NOMO-1 (cell line): ENCODE measurements at regions not wholly inside any gene's neighbourhood (a gene's known extent, or its start where the extent isn't known, plus 50 kb on each side); places are given as distances from the start of the nearest gene placed in this dataset.

ENCODE experiments used
- DNase-seq, 2 experiments: peaks; one replicate each; lab custom pipeline; 2025; ENCODE audit not compliant: unreplicated experiment in 2 of 2; lab: John Stamatoyannopoulos, UW

- DNase-seq, result no peak
Measured at GRCh38 chr2:173755798-173756197, 209.4 kb downstream of the SP3 start.

GRCh38 chr2:173759959-173760358 is 205.2 kb downstream of the SP3 start:
- no peak for DNase-seq

GRCh38 chr2:173760553-173760952 is 204.6 kb downstream of the SP3 start:
- no peak for DNase-seq

- no peak for DNase-seq
Measured at GRCh38 chr2:173761603-173762119, 203.5 kb downstream of the SP3 start.

- DNase-seq, result no peak
Measured at GRCh38 chr2:173762221-173762620, 203.0 kb downstream of the SP3 start.

- DNase-seq, result no peak
Measured at GRCh38 chr2:173762864-173763263, 202.3 kb downstream of the SP3 start.

- no peak for DNase-seq
Measured at GRCh38 chr2:173763641-173764040, 201.5 kb downstream of the SP3 start.

GRCh38 chr2:173764094-173764493 is 201.1 kb downstream of the SP3 start:
- no peak for DNase-seq

- DNase-seq, result peak in 1 of 2 experiments; percentile 51
Measured at GRCh38 chr2:173766537-173767289, 198.5 kb downstream of the SP3 start.

- no peak for DNase-seq
Measured at GRCh38 chr2:173770947-173771678, 194.1 kb downstream of the SP3 start.

- no peak for DNase-seq
Measured at GRCh38 chr2:173772205-173772604, 193.0 kb downstream of the SP3 start.

GRCh38 chr2:173773076-173773475 is 192.1 kb downstream of the SP3 start:
- no peak for DNase-seq

- DNase-seq, result no peak
Measured at GRCh38 chr2:173775440-173775839, 189.7 kb downstream of the SP3 start.

GRCh38 chr2:173782681-173783080 is 182.5 kb downstream of the SP3 start:
- DNase-seq, result no peak

GRCh38 chr2:173783382-173783781 is 181.8 kb downstream of the SP3 start:
- no peak for DNase-seq

- DNase-seq, result no peak
Measured at GRCh38 chr2:173785813-173786212, 179.4 kb downstream of the SP3 start.

- no peak for DNase-seq
Measured at GRCh38 chr2:173791502-173791901, 173.7 kb downstream of the SP3 start.

- no peak for DNase-seq
Measured at GRCh38 chr2:173792166-173792565, 173.0 kb downstream of the SP3 start.

GRCh38 chr2:173792741-173793140 is 172.4 kb downstream of the SP3 start:
- DNase-seq, result no peak

- DNase-seq, result no peak
Measured at GRCh38 chr2:173793709-173794565, 171.2 kb downstream of the SP3 start.
